ENCODE measurements at regions not wholly inside any gene's neighbourhood (a gene's known extent, or its start where the extent isn't known, plus 50 kb on each side); places are given as distances from the start of the nearest gene placed in this dataset.

- no peak for TF ChIP-seq CTCF (conservative IDR thresholded peaks at IDR 0.05; ENCODE audit: low read depth in 2 of 2)
- TF ChIP-seq NANOG (IDR thresholded peaks at IDR 0.05; ENCODE audit: borderline replicate concordance) = no peak
- no peak for TF ChIP-seq CREB1 (CRISPR knock-in tag; IDR thresholded peaks at IDR 0.05; ENCODE audit: low read depth)
Observed at GRCh38 chr4:65217179-65217578, 453.1 kb downstream of the EPHA5 start (continued).

- no peak overlapping the region for H3K4me2 ChIP-seq
- Mint-ChIP-seq H3K9me3 (no peaks in the 10 kb centered on the region; the same call in 2 of the 3 replicates), H3K4me1 (no peaks in the 10 kb centered on the region), H3K27ac (no peak overlapping the region), H3K36me3 (ENCODE audit: low read depth) (no peaks in the 10 kb centered on the region), H3K4me3 (no peak overlapping the region), H3K27me3 (ENCODE audit: insufficient read depth, low read depth, poor library complexity) (no peaks in the 10 kb centered on the region)
- no peaks in the 10 kb centered on the region for H3K79me2 ChIP-seq (replicated peaks; ENCODE audit: insufficient read depth)
- no peak for ATAC-seq
- no peaks in the 10 kb centered on the region; the same call in 1 of the 2 replicates for H3K9me2 ChIP-seq (ENCODE audit: insufficient read depth)
- H3K36me3 ChIP-seq (ENCODE audit: insufficient read depth) = no peaks in the 10 kb centered on the region
- no peak overlapping the region for H3K27ac ChIP-seq (ENCODE audit: low read depth)
- H2AFZ ChIP-seq = no peak overlapping the region
- TF ChIP-seq EZH2phosphoT487 (IDR thresholded peaks at IDR 0.05; ENCODE audit: unreplicated experiment) (no peak), NANOG (IDR thresholded peaks at IDR 0.05; ENCODE audit: borderline replicate concordance) (no peak)
- H4K20me1 ChIP-seq (replicated peaks; ENCODE audit: insufficient read depth) = no peaks in the 10 kb centered on the region
- H3K27me3 ChIP-seq (ENCODE audit: insufficient read depth) = no peaks in the 10 kb centered on the region
- H3F3A ChIP-seq (replicated peaks; ENCODE audit: low read depth) = no peaks in the 10 kb centered on the region
- no peak overlapping the region for H3K4me3 ChIP-seq
- DNase-seq (ENCODE audit: low spot score) = no peak
- H3K4me1 ChIP-seq (ENCODE audit: insufficient read depth) = no peaks in the 10 kb centered on the region
Observed at GRCh38 chr4:65202853-65203236, 467.4 kb downstream of the EPHA5 start.

- Histone ChIP-seq H3K36me3 (ENCODE audit: insufficient read depth) (no peaks in the 10 kb centered on the region), H3K79me2 (replicated peaks; ENCODE audit: insufficient read depth) (no peaks in the 10 kb centered on the region), H4K20me1 (replicated peaks; ENCODE audit: insufficient read depth) (no peaks in the 10 kb centered on the region), H3K4me3 (no peak overlapping the region), H2AFZ (no peak overlapping the region), H3K4me1 (ENCODE audit: insufficient read depth) (no peaks in the 10 kb centered on the region), H3K4me2 (no peak overlapping the region), H3F3A (replicated peaks; ENCODE audit: low read depth) (no peaks in the 10 kb centered on the region), H3K27me3 (ENCODE audit: insufficient read depth) (no peaks in the 10 kb centered on the region), H3K27ac (ENCODE audit: low read depth) (no peak overlapping the region), H3K9me2 (ENCODE audit: insufficient read depth) (no peaks in the 10 kb centered on the region; the same call in 1 of the 2 replicates)
- H3K36me3 Mint-ChIP-seq (ENCODE audit: low read depth) = no peaks in the 10 kb centered on the region
- no peak for ATAC-seq
- no peak overlapping the region for H3K4me3 Mint-ChIP-seq
- DNase-seq (ENCODE audit: low spot score) = no peak
- H3K27ac Mint-ChIP-seq = no peak overlapping the region
- H3K9me3 Mint-ChIP-seq = no peaks in the 10 kb centered on the region; the same call in 2 of the 3 replicates
- no peaks in the 10 kb centered on the region for H3K4me1 Mint-ChIP-seq
- no peaks in the 10 kb centered on the region for H3K27me3 Mint-ChIP-seq (ENCODE audit: insufficient read depth, low read depth, poor library complexity)
- no peak for TF ChIP-seq EZH2 (IDR thresholded peaks at IDR 0.05; ENCODE audit: low read depth, unreplicated experiment)
- no peak for TF ChIP-seq CREB1 (CRISPR knock-in tag; IDR thresholded peaks at IDR 0.05; ENCODE audit: low read depth)
- no peak for TF ChIP-seq STAT1 (IDR thresholded peaks at IDR 0.05; ENCODE audit: unreplicated experiment)
- TF ChIP-seq NANOG (IDR thresholded peaks at IDR 0.05; ENCODE audit: borderline replicate concordance) = no peak
- no peak for TF ChIP-seq POLR2AphosphoS5 (IDR thresholded peaks at IDR 0.05; ENCODE audit: low read depth)
- TF ChIP-seq CTCF (conservative IDR thresholded peaks at IDR 0.05; ENCODE audit: low read depth in 2 of 2) = no peak
- TF ChIP-seq ZNF462 (CRISPR knock-in tag; IDR thresholded peaks at IDR 0.05) = no peak
Observed at GRCh38 chr4:65202165-65202852, 468.0 kb downstream of the EPHA5 start.

Data from GM23338 (cell line).